ENCODE measurements at regions not wholly inside any gene's neighbourhood (a gene's known extent, or its start where the extent isn't known, plus 50 kb on each side); places are given as distances from the start of the nearest gene placed in this dataset.

DNA sequence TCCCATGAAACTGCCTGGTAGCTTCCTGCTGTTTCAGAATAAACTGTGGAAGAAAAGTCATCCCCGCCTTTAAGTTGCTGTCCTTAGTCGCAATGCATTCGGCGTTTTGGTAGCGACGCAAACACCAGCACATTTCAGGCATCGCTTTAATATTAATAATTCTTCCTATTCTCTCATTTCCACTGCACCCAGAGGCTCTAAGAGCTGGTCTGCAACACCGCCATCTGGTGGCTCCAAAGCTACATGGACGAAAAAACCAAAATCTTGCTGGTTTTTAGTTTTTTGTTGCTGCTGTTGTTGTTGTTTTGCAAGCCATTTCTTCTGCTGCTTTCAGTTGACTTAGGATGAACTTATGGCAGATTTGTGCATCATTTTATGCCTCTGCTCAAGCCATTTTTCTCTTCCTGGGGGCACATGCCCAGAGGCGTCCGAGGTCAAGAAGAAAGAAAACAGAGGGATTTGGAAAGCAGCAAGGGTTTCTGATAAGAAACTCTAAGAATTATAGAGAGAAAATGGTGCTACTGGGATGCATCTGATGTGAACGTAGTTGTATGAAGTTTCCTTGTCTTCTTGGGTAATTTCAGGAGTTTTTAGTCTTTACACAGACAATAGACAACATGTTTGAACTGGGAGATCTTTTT is 345.4 kb upstream of the KIRREL3 start:
- no peaks in the 10 kb centered on the region for H3K27me3 ChIP-seq (ENCODE audit: low read depth, low read length)
- no peak overlapping the region for H3K4me3 ChIP-seq (ENCODE audit: low read depth in 1 of 2, low read length in 2 of 2)
- no peaks in the 10 kb centered on the region for H3K9me3 ChIP-seq (ENCODE audit: control insufficient read depth in 1 of 2, low read length in 2 of 2)
- no peak overlapping the region for H3K27ac ChIP-seq (ENCODE audit: low read length)
- H3K4me1 ChIP-seq (ENCODE audit: control insufficient read depth in 1 of 2, insufficient read depth in 2 of 2, low read length in 2 of 2) = no peaks in the 10 kb centered on the region
- H3K36me3 ChIP-seq (ENCODE audit: control insufficient read depth in 1 of 2, insufficient read depth in 2 of 2, low read length in 2 of 2) = no peaks in the 10 kb centered on the region

DNA sequence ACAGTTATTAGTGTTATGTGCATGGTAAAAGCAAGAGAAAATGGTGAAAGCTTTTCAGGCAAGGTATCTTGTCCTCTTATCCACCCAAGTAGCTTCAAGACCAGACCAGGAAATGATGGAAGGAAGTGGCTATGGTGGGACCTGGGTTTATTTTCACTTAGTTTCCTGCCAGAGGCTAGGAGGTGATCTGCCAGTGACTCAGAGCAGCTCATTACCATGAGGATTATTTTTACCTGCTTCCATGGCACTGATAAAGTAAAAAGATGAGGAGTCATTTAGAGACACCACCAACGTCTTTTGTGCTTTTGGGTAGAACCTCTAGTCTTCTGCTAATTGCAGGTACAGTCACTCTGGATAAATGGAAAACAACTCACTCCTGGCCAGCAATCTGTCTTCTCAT is 339.9 kb upstream of the KIRREL3 start:
- no peak overlapping the region for H3K27ac ChIP-seq (ENCODE audit: low read length)
- H3K4me3 ChIP-seq (ENCODE audit: low read depth in 1 of 2, low read length in 2 of 2) = no peak overlapping the region
- H3K9me3 ChIP-seq (ENCODE audit: control insufficient read depth in 1 of 2, low read length in 2 of 2) = no peaks in the 10 kb centered on the region
- H3K36me3 ChIP-seq (ENCODE audit: control insufficient read depth in 1 of 2, insufficient read depth in 2 of 2, low read length in 2 of 2) = no peaks in the 10 kb centered on the region
- H3K4me1 ChIP-seq (ENCODE audit: control insufficient read depth in 1 of 2, insufficient read depth in 2 of 2, low read length in 2 of 2) = no peaks in the 10 kb centered on the region
- no peaks in the 10 kb centered on the region for H3K27me3 ChIP-seq (ENCODE audit: low read depth, low read length)

DNA sequence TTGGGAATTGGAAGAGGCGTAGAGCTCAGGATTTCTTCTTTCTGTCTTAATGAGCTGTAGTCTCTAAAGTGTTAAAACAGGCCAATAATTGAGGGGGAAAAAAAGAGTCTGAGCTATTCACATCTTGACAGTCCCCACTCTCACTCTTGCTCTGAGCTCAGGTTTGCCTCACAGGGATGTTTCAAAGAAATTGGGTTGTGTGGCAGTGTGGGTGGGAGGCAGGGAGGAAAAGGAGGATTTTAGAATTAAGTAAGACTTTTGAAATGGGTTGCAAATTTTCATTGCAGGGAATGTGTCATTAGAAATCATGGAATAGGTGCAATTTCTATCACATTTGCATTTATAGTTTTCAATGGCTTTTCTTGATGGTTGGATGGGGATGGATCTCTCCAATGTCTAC is 338.8 kb upstream of the KIRREL3 start:
- H3K27me3 ChIP-seq (ENCODE audit: low read depth, low read length) = no peaks in the 10 kb centered on the region
- H3K9me3 ChIP-seq (ENCODE audit: control insufficient read depth in 1 of 2, low read length in 2 of 2) = no peaks in the 10 kb centered on the region
- H3K27ac ChIP-seq (ENCODE audit: low read length) = no peak overlapping the region
- H3K36me3 ChIP-seq (ENCODE audit: control insufficient read depth in 1 of 2, insufficient read depth in 2 of 2, low read length in 2 of 2) = no peaks in the 10 kb centered on the region
- no peak overlapping the region for H3K4me3 ChIP-seq (ENCODE audit: low read depth in 1 of 2, low read length in 2 of 2)
- no peaks in the 10 kb centered on the region for H3K4me1 ChIP-seq (ENCODE audit: control insufficient read depth in 1 of 2, insufficient read depth in 2 of 2, low read length in 2 of 2)

DNA sequence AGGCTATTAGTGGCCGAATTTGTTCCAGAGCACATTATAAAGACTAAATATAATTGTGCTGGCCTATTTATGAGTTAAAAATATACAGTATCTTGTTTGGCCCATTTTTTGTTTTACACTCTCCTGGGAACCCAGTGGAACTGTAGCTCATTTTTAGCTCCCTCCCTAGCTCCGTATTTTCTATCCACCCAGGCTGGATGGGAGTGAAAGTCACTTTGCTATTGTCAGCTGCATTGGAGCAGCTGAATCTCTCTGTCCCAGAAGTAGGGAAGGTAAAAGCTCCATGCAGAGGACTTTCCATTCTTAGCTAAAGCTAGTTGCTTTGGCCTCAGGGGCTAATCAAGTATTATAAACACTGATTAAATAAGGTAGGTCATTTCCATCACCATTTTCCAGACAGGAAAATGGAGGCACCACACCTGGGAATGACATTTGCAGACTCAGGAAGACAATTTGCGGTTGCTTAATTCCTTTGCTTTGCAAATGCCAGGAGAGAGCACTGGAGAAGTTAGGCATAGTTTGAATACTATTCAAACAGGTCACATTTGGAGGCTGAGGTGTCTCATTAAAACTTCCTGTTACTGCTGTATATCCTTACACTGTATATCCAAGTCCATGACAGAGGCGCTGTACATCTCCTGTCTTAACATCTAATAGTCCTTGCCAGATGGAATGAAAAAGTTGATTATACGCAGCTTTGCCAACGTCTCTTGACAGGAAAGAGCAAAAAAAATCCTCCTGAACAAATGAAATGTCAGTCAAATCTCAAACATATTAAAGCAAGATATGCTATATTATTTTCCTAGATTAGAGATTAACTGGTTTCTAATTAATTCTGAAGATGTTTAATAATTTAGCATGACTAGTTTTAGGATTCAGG is 338.1 kb upstream of the KIRREL3 start:
- Histone ChIP-seq H3K36me3 (ENCODE audit: control insufficient read depth in 1 of 2, insufficient read depth in 2 of 2, low read length in 2 of 2) (no peaks in the 10 kb centered on the region), H3K27me3 (ENCODE audit: low read depth, low read length) (no peaks in the 10 kb centered on the region), H3K4me1 (ENCODE audit: control insufficient read depth in 1 of 2, insufficient read depth in 2 of 2, low read length in 2 of 2) (no peaks in the 10 kb centered on the region), H3K9me3 (ENCODE audit: control insufficient read depth in 1 of 2, low read length in 2 of 2) (no peaks in the 10 kb centered on the region), H3K4me3 (ENCODE audit: low read depth in 1 of 2, low read length in 2 of 2) (no peak overlapping the region), H3K27ac (ENCODE audit: low read length) (no peak overlapping the region)

- Histone ChIP-seq H3K27ac (ENCODE audit: low read length) (no peak overlapping the region), H3K9me3 (ENCODE audit: control insufficient read depth in 1 of 2, low read length in 2 of 2) (peaks cover 2 to 3% of the 10 kb centered on the region in 2 donors), H3K27me3 (ENCODE audit: low read depth, low read length) (no peaks in the 10 kb centered on the region), H3K4me1 (ENCODE audit: control insufficient read depth in 1 of 2, insufficient read depth in 2 of 2, low read length in 2 of 2) (no peaks in the 10 kb centered on the region), H3K4me3 (ENCODE audit: low read depth in 1 of 2, low read length in 2 of 2) (no peak overlapping the region), H3K36me3 (ENCODE audit: control insufficient read depth in 1 of 2, insufficient read depth in 2 of 2, low read length in 2 of 2) (no peaks in the 10 kb centered on the region)
Observed at GRCh38 chr11:127334466-127334865, 333.9 kb upstream of the KIRREL3 start.

- H3K4me3 ChIP-seq (ENCODE audit: low read depth in 1 of 2, low read length in 2 of 2) = no peak overlapping the region
- H3K27ac ChIP-seq (ENCODE audit: low read length) = no peak overlapping the region
- no peaks in the 10 kb centered on the region for H3K27me3 ChIP-seq (ENCODE audit: low read depth, low read length)
- H3K36me3 ChIP-seq (ENCODE audit: control insufficient read depth in 1 of 2, insufficient read depth in 2 of 2, low read length in 2 of 2) = no peaks in the 10 kb centered on the region
- peaks cover 2 to 3% of the 10 kb centered on the region in 2 donors for H3K9me3 ChIP-seq (ENCODE audit: control insufficient read depth in 1 of 2, low read length in 2 of 2)
- no peaks in the 10 kb centered on the region for H3K4me1 ChIP-seq (ENCODE audit: control insufficient read depth in 1 of 2, insufficient read depth in 2 of 2, low read length in 2 of 2)
Observed at GRCh38 chr11:127332896-127333295, 332.3 kb upstream of the KIRREL3 start.

DNA sequence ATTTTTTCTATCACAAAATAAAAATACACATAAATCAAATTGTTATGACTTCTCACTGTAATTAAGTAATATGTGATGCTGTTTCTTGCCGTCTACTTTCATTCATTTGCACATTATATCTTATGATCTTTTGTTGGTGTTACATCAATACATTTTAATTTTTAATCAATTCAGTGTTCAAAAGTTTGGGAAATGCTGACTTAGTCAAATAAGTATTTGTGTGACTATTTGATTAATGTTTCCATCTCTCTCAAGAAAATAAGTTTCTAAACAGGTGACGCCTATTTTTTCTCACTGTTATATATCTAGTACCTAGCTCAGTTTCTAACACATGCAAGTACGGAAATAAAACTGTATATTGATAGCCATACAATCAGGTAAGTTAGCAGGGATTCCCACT is 329.5 kb upstream of the KIRREL3 start:
- no peak overlapping the region for H3K4me3 ChIP-seq (ENCODE audit: low read depth in 1 of 2, low read length in 2 of 2)
- no peaks in the 10 kb centered on the region for H3K27me3 ChIP-seq (ENCODE audit: low read depth, low read length)
- H3K9me3 ChIP-seq (ENCODE audit: control insufficient read depth in 1 of 2, low read length in 2 of 2) = peaks cover 2 to 3% of the 10 kb centered on the region in 2 donors
- no peaks in the 10 kb centered on the region for H3K36me3 ChIP-seq (ENCODE audit: control insufficient read depth in 1 of 2, insufficient read depth in 2 of 2, low read length in 2 of 2)
- no peaks in the 10 kb centered on the region for H3K4me1 ChIP-seq (ENCODE audit: control insufficient read depth in 1 of 2, insufficient read depth in 2 of 2, low read length in 2 of 2)
- H3K27ac ChIP-seq (ENCODE audit: low read length) = no peak overlapping the region

DNA sequence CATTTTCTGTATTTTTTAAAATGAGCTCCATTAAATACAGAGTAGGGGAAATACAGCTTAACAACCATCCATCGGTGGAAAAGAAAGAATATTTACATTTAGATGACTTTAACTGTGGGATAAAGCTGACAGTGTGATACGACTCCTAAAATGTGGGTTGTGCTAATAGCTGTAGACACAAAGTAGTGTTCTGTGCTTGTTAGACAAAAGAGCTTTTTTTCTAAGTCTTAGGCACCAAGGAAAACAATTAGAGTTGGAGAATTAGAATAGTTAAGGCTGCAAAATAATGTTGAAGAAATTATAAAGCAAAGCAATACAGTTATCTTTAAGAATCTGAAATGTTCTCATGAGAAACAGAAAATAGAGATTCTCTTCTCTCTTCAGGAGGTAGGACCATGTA is 307.7 kb upstream of the KIRREL3 start:
- H3K27ac ChIP-seq (ENCODE audit: low read length) = no peak overlapping the region
- H3K9me3 ChIP-seq (ENCODE audit: control insufficient read depth in 1 of 2, low read length in 2 of 2) = no peaks in the 10 kb centered on the region
- no peak overlapping the region for H3K4me3 ChIP-seq (ENCODE audit: low read depth in 1 of 2, low read length in 2 of 2)
- no peaks in the 10 kb centered on the region for H3K27me3 ChIP-seq (ENCODE audit: low read depth, low read length)
- no peaks in the 10 kb centered on the region for H3K36me3 ChIP-seq (ENCODE audit: control insufficient read depth in 1 of 2, insufficient read depth in 2 of 2, low read length in 2 of 2)
- no peaks in the 10 kb centered on the region for H3K4me1 ChIP-seq (ENCODE audit: control insufficient read depth in 1 of 2, insufficient read depth in 2 of 2, low read length in 2 of 2)

- no peaks in the 10 kb centered on the region for H3K36me3 ChIP-seq (ENCODE audit: control insufficient read depth in 1 of 2, insufficient read depth in 2 of 2, low read length in 2 of 2)
- no peak overlapping the region for H3K27ac ChIP-seq (ENCODE audit: low read length)
- no peaks in the 10 kb centered on the region for H3K9me3 ChIP-seq (ENCODE audit: control insufficient read depth in 1 of 2, low read length in 2 of 2)
- no peaks in the 10 kb centered on the region for H3K27me3 ChIP-seq (ENCODE audit: low read depth, low read length)
- H3K4me3 ChIP-seq (ENCODE audit: low read depth in 1 of 2, low read length in 2 of 2) = no peak overlapping the region
- H3K4me1 ChIP-seq (ENCODE audit: control insufficient read depth in 1 of 2, insufficient read depth in 2 of 2, low read length in 2 of 2) = no peaks in the 10 kb centered on the region
Observed at GRCh38 chr11:127307700-127308099, 307.1 kb upstream of the KIRREL3 start.

DNA sequence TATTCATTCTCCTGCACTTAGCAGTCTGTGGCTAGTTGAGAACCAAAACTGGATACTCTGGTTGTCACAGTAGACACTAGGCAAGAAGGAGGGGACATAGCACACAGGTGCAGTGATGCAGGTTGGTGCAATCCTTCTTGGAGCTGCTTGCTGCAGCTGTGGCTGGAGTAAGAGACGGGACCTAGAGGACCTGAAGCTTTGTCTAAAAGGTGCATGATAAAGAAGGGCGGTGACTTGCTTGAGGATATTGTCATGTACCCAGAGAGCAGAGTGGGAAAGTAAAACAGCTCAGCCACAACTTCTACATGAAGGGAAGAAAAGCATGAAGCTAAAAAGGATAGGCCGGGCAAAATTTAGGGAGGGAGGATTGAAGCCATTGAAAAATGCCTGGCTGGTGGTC is 304.1 kb upstream of the KIRREL3 start:
- Histone ChIP-seq H3K9me3 (ENCODE audit: control insufficient read depth in 1 of 2, low read length in 2 of 2) (no peaks in the 10 kb centered on the region), H3K27me3 (ENCODE audit: low read depth, low read length) (no peaks in the 10 kb centered on the region), H3K36me3 (ENCODE audit: control insufficient read depth in 1 of 2, insufficient read depth in 2 of 2, low read length in 2 of 2) (no peaks in the 10 kb centered on the region), H3K4me3 (ENCODE audit: low read depth in 1 of 2, low read length in 2 of 2) (no peak overlapping the region), H3K27ac (ENCODE audit: low read length) (no peak overlapping the region), H3K4me1 (ENCODE audit: control insufficient read depth in 1 of 2, insufficient read depth in 2 of 2, low read length in 2 of 2) (no peaks in the 10 kb centered on the region)

- Histone ChIP-seq H3K4me1 (ENCODE audit: control insufficient read depth in 1 of 2, insufficient read depth in 2 of 2, low read length in 2 of 2) (no peaks in the 10 kb centered on the region), H3K36me3 (ENCODE audit: control insufficient read depth in 1 of 2, insufficient read depth in 2 of 2, low read length in 2 of 2) (no peaks in the 10 kb centered on the region), H3K9me3 (ENCODE audit: control insufficient read depth in 1 of 2, low read length in 2 of 2) (peaks cover 0 to 2% of the 10 kb centered on the region in 2 donors), H3K4me3 (ENCODE audit: low read depth in 1 of 2, low read length in 2 of 2) (no peak overlapping the region), H3K27me3 (ENCODE audit: low read depth, low read length) (no peaks in the 10 kb centered on the region), H3K27ac (ENCODE audit: low read length) (no peak overlapping the region)
Observed at GRCh38 chr11:127288926-127289325, 288.4 kb upstream of the KIRREL3 start.
